SHP77 (cell line): ENCODE measurements at regions not wholly inside any gene's neighbourhood (a gene's known extent, or its start where the extent isn't known, plus 50 kb on each side); places are given as distances from the start of the nearest gene placed in this dataset.
"Not testable (repeated sequence)": the region's sequence is repeated elsewhere in the genome, so short reads cannot be mapped to it uniquely, and the experiment has no call there.

Experiments used
- DNase-seq, 2 experiments: peaks; one replicate each; lab custom pipeline; 2025; lab: John Stamatoyannopoulos, UW

GRCh38 chr12:77218278-77218677 lies 152.9 kb upstream of the E2F7 start:
- DNase-seq = peak in 1 of 2 experiments; percentile 5

- not testable (repeated sequence) for DNase-seq
These were observed 150.8 kb upstream of the E2F7 start for GRCh38 chr12:77216136-77216535.

- no peak for DNase-seq
These were observed 148.8 kb upstream of the E2F7 start for GRCh38 chr12:77214136-77214535.

DNA sequence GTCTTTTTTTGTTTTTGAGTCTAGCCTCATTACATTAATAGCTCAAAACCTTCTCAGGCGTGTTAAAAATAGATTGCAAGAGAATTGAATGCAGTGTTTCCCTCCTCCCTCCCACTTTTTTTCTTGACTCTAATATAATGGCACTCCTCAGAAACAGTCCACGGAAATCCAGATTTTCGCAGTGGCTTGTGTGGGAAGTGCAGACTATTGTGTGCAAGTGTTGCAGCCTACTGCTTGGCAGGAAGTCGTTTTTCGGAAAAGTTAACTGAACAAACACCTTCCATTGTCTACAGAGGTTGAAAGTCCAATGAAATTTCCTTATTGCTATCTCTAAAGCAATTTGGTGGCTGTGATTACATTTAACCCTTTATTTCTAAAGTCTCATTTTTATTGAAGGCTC lies 147.9 kb upstream of the E2F7 start:
- no peak for DNase-seq

GRCh38 chr12:77210724-77211123 lies 145.4 kb upstream of the E2F7 start:
- no peak for DNase-seq

DNA sequence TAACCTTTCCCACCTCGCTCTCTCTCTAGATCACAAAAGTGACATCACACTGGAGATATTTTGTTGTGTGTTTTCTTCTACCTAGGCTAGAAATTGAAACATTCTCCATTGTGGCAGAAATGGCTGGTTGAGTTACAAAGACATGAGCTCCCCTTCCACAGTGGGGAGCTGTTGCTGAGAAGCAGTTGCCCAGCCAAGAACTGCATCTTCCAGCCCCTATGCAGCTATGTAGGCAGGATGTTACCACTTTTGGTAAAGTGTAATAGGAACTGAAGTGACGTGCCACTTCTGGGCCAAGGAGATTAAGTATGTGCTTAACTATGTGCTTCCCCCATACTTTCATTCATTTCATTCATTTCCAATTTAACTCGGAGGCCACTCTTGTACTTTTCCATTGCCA lies 138.7 kb upstream of the E2F7 start:
- DNase-seq = no peak

DNA sequence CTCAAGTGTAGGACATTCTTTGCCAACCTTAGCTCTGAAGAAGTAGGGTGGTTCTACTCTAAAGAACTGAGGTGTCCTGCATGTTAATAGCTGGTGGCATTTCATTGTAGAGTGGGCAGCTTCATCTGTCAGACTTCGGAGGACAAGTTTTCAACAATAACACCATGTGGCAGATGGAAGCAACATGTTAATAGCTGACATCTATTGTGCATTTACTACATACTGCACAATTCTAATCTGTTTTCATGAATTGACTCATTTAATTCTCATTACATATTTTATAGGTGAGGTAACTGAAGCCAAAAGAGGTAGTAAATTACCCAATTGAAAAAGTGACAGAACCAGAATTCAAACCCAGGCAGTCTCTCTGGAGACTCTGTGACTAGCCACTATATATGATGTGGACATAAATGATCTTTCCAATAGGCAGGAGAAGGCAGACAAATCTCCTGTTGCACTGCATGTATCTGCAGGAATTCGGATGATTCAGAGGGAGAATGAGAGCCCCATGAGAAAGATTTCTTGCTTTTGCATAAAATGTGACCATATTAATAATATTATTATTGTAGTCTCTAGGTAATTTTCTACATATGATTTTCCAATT lies 137.2 kb upstream of the E2F7 start:
- DNase-seq = no peak

DNA sequence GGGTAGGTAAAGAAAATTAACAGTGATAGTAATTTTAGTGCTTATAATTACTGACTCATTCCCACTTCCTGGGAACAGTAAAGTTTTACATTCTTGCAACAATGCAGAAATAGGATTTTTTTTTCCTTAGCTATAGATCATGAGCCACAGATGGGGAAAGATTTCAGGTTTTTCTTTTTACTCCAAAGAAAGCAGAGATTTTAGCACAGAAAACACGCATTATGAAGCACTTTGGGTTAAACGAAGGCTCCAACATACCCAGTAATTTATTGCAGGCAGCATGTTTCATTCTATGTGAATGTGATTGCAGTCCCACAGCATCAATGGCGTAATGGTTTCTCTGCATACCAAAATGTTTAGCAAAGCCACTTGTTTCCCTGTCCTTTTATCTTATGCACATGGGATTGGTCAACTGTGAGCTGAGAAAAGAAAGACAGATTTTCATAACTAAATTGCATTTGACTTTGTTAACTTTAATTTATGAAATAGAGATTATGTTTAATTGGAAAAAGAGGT lies 124.6 kb upstream of the E2F7 start:
- no peak for DNase-seq

DNA sequence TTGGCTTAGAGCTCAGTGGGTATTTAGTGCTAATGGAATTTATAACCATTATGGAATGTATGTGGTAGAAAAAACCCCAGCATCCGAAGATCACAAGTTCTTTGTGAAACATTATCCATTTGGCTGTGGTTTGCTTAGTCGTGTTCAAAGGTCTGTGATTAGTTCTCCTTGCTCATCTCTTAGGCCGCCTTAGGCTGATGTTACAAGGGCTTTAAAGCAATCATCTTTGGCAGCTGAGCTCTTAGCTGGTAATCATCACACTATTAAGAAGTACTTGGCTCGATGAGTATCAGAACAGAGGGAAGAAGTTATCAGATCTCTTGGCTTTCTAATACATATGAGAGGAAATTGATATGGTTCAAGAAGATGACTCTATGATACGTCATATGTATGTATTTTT lies 124.1 kb upstream of the E2F7 start:
- DNase-seq = no peak

DNA sequence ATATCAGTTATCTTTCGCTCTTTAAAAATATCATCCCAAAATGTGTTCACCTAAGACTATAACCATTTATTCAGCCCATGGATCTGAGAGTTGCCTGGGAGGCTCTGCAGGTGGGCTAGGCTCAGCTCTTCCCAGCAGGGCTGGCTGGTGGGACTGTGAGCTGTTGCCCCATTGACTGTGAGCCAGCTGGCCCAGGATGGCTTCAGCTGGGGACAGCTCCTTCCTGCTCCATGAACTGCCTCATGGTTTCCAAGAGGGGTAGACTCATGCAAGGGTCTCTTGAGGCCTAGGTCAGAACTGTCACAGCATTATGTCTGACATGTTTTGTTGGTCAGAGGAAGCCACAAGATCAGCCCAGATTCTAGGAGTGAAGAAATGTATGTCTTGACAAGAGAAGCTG lies 114.1 kb upstream of the E2F7 start:
- DNase-seq = no peak

DNA sequence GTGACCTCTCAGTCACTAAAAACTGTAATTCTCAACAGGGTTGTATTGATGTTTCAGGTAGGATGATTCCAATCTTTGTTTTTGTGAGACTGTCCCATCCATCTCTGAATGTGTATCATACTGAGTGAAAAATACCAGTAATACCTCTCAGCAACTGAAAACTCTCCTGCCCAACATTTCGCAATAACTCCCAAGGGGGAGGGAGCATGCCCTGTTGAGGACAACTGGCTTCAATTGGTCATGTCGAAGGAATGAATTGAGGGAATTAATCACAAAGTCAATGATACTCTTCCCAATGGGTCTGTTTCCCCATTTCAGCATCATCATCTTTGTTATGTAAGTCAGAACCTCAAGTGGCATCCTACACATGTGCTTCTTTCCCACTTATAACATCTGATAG lies 102.4 kb upstream of the E2F7 start:
- DNase-seq = no peak

GRCh38 chr12:77166696-77167095 lies 101.3 kb upstream of the E2F7 start:
- no peak for DNase-seq

DNA sequence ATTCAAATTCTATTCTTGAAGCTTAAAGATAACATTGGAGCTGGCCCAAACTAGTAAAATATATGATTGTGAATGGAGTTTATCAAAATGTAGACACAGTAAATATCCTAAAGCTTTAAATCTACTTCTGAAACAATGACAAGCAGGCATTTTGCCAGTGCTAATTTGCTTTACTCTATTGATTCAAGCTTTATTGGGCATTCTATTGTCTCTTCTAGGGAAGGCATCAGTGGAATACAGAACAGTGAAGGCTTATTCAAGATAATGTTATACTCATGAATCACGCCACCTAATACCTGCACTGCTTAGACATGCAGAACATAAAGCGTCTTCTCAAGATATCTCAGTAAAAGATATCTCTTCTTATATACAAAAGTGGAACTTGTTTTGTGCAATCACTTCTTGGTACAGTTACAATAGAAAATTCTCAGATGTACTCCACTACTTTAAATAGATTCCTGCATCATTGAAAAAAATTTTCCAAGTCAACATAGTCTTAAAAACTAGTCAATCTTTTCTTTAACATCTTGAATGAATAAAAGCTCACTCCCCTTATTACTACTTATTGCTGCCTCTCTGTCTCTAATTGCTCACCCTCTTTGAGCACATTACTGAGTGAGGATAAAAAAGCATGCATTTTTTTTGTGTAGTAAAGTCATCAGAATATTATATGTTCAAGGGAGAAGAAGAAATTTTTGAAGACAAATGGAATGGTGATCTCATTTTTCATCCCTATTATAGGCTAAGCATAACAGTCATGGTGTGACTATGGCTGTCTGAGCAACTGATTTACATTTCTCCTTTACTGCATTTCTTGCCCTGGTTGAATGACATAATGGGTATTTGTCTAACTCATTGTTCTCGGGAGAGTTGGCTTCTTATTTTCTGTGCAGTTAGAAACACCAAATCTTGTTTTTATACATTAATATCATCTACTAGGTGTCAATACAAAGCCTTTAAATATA lies 98.0 kb upstream of the E2F7 start:
- no peak for DNase-seq

DNA sequence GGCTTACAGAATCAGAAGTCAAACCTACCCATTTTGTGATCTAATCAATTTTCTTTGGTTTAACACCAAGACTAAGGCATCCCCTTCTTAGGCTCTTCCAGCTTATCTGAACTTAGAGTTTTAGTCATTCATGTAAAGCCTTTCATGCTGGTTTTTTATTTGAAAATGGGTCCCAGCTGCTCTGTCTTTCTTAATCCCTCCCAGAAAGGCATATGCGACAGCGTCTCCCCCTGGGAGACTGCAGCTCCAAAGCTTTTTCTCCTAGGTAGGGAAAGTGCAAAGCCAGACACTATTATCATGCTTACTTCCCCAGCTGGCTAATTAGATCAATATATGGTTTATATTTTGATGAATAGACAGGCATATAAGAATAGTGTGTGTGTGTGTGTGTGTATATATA lies 96.6 kb upstream of the E2F7 start:
- no peak for DNase-seq

DNA sequence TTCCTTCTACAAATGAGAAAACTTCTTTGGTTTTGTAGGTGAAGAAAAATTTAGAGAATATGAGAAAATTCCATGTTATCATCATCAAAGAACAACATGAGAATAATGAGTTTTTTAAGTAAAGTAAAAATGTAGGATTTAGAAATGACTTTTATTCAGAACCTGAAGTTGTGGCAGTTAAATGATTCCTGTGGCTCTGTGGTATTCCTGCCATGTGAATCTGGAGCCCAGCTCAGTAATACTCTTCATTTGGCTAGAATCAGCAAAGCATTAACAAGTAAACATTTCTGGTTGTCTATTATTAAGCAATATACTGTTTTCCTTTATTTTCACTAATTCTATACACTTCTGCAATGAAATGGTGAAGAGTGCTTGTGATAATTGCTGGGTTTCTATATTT lies 95.6 kb upstream of the E2F7 start:
- DNase-seq = no peak

DNA sequence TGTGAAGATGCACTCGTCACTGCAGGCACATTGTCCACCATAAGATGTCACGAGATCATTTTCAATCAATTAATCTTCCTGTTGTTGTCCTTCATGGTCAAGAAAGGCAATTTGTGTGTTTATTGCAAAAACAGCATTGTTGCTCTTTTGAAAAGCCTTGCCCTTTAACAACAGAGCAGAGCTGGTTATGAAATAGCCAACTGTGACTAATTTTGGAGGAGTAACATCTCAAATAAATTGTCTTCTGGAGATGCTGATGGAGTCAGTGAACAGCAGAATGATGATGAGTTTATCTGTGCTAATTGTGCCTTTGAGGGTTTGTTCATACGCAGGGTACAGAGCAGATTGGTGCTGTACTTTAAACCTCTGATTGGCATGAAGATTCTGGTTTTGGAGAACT lies 88.3 kb upstream of the E2F7 start:
- DNase-seq = no peak

- no peak for DNase-seq
These were observed 87.3 kb upstream of the E2F7 start for GRCh38 chr12:77152623-77153193.

DNA sequence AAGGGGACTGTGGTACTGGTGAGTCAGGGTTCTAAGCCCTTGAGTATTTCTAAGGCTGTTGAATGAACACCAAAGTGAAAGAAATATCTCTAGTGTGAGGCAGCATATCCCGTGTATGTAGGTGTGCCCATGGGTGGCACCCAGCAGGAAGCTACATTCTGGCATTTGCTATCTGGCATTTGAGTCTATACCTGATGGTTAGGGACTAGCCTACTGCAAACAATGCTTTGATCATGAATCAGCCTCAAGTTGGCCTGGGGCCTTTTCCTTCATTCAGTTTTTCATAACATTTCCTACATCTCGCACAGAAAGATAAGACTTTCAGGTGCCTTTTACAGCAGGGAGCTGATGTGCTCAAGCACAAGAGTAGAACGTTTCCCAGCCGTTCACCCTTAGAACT lies 85.7 kb upstream of the E2F7 start:
- no peak for DNase-seq

DNA sequence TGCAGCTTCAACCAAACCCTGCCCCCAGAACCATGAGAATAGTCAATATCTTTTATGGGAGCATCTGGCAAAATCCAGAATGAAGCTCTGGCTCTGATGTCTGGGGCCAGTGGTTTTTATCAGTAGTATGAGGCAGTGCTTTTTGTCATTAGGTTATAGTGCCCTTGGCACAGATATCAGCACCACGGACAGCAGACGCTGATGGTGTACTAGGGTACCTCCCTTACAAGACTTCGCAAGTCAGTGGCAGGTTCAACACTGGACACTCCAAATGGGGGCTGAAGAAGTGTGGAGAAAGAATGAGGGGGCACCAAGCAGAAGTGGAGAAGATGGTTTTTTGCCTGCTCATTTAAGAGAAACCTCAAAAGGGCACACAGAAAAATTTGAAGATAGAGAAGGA lies 68.2 kb upstream of the E2F7 start:
- no peak for DNase-seq

DNA sequence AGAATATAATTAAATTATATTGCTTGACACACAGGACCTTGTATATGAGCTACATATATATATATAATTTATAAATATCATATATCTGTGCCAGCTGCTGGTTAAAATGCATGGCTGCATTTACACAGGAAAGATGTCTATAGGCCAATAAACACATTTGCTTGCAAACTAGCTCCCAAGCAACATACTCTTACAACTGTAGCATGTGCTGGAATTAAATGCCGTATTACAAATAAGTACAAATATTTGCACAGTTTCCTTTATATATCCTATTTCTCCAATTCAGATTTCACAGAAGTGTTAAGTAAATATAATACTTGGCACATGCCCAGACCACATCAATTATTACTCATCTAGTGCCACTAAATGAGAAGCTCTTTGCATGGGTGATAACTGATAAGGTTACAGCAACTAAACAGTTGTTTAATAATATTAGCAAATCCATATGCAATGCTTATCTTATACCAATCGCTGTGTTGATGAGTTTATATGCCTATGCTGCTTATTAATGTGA lies 66.7 kb upstream of the E2F7 start:
- peak in 1 of 2 experiments; percentile 13 for DNase-seq

DNA sequence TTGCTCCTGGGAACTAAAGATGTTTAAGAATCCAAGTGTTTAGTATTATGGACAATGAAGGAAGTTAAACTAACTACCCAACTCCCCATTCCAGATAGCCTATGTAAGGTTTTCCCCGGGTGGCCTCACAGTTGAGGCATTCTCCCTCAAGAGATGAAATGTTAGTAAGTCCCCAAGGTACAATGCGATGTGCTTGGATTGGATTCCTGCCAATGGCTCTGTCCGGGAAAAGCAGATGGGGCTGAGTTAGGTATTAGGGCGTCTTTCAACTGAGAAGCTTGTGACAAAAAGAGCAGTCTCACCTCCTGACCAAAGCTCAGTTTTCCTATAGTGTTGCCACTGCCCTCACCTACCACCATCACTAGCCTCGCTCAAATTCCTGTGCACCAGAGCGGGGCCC lies 64.8 kb upstream of the E2F7 start:
- peak; percentile 10 to 22 for DNase-seq

- no peak for DNase-seq
These were observed 59.4 kb upstream of the E2F7 start for GRCh38 chr12:77124767-77125166.

DNA sequence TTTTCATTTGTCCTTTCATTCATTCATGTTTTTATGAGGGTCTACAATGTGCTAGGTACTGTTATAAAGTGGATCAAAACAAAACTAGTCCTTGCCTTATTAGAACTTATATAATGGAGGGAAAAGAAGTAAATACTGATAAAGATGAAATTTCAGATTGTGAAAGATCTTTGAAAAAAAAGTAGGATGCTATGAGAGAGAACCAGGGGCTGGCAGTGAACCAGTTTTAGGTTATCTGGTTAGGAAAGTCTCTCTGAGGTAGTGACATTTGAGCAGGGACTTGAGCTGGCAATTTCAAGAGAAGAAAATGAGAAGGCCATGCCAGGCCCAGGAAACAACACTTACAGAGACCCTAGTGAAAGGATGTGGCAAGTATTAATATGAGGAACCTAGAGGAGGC lies 57.3 kb upstream of the E2F7 start:
- no peak for DNase-seq
